GM18517 (cell line): ENCODE measurements at regions not wholly inside any gene's neighbourhood (a gene's known extent, or its start where the extent isn't known, plus 50 kb on each side); places are given as distances from the start of the nearest gene placed in this dataset.
"Not testable (repeated sequence)": the region's sequence is repeated elsewhere in the genome, so short reads cannot be mapped to it uniquely, and the experiment has no call there.

Source experiments
- ATAC-seq: cut with Tn5 transposase; IDR thresholded peaks from one replicate; pipeline ENCODE4 v1.9.1; 2021; ENCODE audit warnings: mild to moderate bottlenecking, moderate library complexity; ENCODE audit not compliant: unreplicated experiment

GRCh38 chr14:43894534-43894933 lies 612.5 kb downstream of the FSCB start:
- no peak for ATAC-seq

DNA sequence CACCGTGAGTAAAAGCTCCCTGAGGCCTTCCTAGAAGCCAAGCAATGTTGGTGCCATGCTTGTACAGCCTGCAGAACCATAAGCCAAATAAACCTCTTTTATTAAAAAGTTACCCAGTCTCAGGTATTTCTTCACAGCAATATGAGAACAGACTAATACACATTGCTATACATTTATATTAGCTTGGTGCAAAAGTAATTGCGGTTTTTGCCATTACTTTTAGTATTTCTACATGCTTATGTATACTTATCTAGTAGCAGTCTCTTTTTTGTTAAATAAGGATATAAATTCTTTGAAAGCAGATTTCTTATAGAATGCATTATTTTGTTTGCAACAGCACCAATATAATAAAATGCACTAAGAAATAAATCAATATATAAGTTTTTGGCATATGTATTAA lies 619.6 kb downstream of the FSCB start:
- no peak for ATAC-seq

- ATAC-seq, result no peak
Measured at GRCh38 chr14:43877351-43877960, 629.6 kb downstream of the FSCB start.

DNA sequence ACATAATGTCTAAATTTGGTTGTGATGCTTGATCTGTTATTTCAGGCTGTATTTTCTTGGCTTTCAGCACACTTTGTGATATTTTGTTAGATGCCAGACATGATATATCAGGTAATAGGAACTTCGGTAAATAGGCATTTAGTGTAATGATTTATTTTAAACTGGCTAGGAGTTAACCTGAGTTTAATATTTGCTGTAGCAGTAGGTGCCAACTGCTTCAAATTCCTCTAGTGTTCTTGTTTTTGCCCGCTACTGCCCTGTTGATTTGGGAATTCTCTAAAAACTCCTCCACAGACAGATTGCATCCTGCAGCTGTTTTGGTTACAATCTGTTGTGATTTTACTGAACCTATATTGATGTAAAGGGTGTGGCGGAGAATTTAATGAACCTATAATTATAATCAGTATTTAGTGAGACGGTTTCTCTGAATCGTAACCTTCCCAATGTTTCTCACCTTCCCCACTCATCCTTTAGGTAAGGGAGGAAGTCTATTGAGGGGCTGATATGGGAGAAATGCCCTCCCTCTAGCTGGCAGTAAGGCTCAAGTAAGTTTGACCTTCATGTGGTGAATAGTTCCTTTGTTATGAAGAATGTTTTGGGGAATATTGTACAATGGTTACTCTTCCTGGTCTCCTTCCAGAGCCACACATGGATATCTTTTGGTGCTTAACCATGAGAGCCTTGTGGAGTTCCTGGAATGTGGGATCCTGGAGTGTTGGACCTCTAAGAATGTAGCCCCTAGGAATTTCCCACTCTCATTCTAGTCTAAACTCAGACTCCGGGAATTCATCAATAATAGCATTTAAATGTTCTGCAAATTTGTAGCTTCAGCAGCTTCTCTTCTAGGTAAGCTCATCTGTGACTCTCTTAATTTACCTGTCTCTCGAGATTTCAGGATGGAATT lies 634.1 kb downstream of the FSCB start:
- no peak for ATAC-seq

- no peak for ATAC-seq
Measured at GRCh38 chr14:43872222-43872621, 634.9 kb downstream of the FSCB start.

- ATAC-seq, result no peak
Measured at GRCh38 chr14:43858981-43859380, 648.1 kb downstream of the FSCB start.

GRCh38 chr14:43855556-43855955 lies 651.5 kb downstream of the FSCB start:
- no peak for ATAC-seq

DNA sequence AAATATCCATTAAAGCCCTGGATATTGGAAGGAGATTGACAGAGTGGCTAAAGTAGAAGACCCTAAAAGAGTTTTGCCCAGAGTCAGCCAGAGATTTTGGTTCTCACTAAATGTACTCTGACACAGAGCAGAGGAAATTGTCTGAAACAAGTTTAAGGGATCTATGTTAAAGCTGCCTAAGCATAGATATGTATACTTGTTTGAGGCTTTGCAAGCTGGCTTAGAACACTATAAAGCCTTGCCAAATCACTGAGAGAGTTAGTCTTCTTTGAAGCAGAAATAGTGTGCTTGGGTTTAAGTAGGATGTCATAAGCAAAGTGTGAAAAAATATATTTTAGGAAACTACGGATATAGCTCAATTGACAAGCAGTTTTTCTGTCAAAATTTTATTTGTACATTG lies 653.5 kb downstream of the FSCB start:
- no peak for ATAC-seq

DNA sequence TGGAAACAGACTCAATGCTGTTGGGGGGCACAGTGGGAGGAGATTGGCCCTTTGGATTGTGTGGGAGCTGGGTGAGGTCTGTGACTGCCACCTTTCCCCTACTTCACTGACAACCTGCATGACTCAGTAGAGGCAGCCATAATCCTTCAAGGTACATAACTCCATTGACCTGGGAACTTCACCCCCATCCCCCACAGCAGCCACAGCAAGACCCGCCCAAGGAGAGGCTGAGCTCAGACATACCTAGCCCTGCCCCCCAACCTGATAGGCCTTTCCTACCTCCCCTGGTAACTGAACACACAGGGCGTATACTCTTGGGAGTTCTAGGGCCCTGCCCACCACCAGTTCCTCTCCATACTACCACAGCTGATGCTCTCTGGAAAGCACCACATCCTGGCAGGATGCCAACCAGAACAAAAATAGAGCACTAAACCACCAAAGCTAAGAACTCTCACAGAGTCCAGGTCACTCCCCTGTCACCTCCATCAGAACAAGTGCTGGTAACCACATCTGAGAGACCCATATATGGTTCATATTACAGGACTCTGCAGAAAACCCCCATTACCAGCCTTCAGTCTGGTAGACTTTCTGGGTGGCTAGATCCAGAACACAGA lies 703.9 kb downstream of the FSCB start:
- ATAC-seq, result no peak

DNA sequence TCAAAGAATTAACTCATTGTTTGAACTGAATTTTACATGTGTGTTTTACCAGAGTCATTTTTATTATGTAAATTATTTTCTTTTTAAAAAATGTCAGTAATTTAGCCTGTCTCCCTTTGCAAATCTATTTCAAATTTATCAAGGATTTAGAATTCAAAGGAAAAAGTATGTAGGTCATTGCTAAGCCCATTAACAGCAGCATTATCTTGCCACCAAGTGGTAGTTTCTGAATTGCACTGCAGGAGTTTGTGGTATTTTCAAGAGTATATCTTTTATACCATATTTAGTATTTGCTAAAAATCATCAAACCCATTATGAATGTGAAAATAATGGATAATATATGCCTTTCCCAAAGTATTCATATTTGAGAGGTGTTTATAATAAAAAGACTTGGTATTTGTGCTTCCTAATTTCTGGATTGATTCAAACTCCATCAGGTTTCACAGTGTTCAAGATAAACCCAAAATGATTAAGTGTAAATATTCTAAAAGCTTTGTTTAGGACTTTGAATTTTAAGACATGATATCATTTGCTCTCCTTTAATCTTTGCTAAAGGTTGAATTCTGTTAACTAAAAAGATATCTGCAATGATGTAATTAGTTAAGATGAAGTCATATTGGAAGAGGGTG lies 711.4 kb downstream of the FSCB start:
- no peak for ATAC-seq

DNA sequence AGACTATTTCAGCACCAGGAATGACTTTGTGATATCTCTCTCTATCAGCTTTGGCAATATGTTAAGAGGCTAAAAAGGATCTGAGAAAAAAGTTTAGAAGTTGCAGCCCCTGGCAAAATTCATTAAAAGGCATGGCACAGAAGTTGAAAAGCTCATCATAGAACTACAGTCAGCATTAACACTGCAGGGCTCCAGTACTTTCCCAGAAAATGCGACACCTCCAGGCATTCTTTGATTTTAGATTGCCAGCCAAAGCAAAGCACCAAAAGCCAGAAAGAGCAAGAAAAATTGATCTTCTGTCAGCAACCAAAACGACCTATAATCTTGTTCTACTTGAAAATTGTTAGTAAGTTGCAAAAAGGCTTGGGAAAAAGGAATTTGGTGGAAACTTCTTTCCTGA lies 713.5 kb downstream of the FSCB start:
- no peak for ATAC-seq

- no peak for ATAC-seq
Measured at GRCh38 chr14:43792980-43793379, 714.1 kb downstream of the FSCB start.

DNA sequence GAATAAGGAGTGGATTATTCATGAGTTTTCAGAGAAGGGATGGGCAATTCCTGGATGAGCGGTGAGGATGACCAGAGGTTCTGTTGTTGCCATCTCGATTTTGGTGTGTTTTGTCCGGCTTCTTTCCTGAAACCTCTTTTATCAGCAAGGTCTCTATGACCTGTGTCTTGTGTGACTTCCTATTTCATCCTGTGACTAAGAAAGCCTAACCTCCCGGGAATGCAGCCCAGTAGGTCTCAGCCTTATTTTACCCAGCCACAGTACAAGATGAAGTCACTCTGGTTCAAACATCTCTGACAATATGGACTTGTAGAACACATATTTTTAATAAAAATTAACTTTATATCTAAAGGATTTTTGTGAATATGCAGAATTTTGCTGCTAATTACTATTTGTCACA lies 716.4 kb downstream of the FSCB start:
- ATAC-seq, result no peak

DNA sequence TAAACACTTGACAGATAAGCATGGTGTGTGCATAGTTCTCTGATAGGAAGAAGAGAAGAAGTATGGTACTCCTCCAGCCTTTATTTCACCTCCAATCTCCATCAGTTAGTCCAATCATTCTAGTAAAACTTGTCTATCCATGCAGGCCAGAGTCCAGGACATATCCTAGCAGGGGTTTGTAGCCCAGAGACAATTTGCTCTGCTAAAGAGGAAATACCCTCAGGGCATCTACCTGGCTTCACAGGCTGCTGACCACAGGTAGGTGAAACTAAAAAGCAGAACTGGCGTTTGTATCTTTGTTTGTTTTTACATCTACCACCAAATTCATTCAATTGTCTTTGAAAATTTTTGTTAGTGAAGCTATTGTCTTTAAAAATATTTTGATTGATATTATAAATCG lies 717.6 kb downstream of the FSCB start:
- no peak for ATAC-seq

- no peak for ATAC-seq
Measured at GRCh38 chr14:43786066-43786762, 720.9 kb downstream of the FSCB start.

- not testable (repeated sequence) for ATAC-seq
Measured at GRCh38 chr14:43784432-43784831, 722.7 kb downstream of the FSCB start.

DNA sequence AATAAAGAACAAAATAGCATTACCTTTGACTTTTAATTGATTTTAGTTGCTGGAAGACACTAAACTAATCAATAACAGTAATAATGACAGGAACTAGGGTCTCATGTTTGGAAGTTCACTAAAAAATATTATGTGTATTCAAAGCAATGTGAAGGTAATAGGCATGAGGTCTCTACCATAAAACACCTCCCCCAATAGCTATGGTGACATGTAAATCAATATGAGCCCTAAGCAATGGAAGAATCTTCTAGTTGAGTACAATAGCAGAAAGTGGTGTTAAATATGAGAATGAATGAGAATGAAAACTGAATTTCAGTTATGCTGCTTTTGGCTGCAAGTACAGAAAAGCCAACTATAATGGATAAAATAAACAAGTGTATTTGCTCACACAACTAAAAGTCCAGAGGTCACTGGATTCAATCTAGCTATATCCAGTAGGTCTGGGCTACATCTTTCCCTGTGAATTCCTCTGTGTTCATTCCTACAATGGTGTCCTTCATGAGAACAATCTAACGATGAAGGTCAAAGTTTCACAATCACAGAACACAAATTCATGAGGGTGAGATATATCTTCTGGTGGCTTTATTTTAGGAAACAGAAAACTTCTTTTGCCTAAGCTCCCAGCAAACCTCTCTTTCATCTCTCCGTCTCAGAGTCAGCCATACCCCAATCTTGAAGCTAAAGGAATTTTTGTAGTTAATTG lies 728.0 kb downstream of the FSCB start:
- ATAC-seq, result no peak

- no peak for ATAC-seq
Measured at GRCh38 chr14:43778570-43778936, 728.5 kb downstream of the FSCB start.

GRCh38 chr14:43765474-43765873 lies 741.6 kb downstream of the FSCB start:
- no peak for ATAC-seq

GRCh38 chr14:43764433-43764832 lies 742.6 kb downstream of the FSCB start:
- no peak for ATAC-seq
